Parathyroid adenoma (tissue), 2 donors: ENCODE measurements at regions not wholly inside any gene's neighbourhood (a gene's known extent, or its start where the extent isn't known, plus 50 kb on each side); places are given as distances from the start of the nearest gene placed in this dataset.

Experiments used
- H2AFZ ChIP-seq: fragments of 300-600 bp; sonication (generic); one replicate; pipeline ENCODE4 v1.7.0; 2017; ENCODE audit warnings: antibody characterized with exemption, mild to moderate bottlenecking
- H3K27ac ChIP-seq: fragments of 300-600 bp; sonication (generic); one replicate; pipeline ENCODE4 v1.7.0; 2017
- H3K27me3 ChIP-seq: fragments of 300-600 bp; sonication (generic); one replicate; pipeline ENCODE4 v1.7.0; 2017; ENCODE audit warnings: low read length; ENCODE audit not compliant: control insufficient read depth, insufficient read depth
- H3K36me3 ChIP-seq: fragments of 300-600 bp; sonication (generic); one replicate; pipeline ENCODE4 v1.7.0; 2017; ENCODE audit warnings: low read length; ENCODE audit not compliant: control insufficient read depth, insufficient read depth
- H3K4me1 ChIP-seq: fragments of 300-600 bp; sonication (generic); one replicate; pipeline ENCODE4 v1.7.0; 2017; ENCODE audit warnings: control low read depth
- H3K4me2 ChIP-seq: fragments of 300-600 bp; sonication (generic); one replicate; pipeline ENCODE4 v1.7.0; 2017; ENCODE audit warnings: low read length
- H3K4me3 ChIP-seq: fragments of 300-600 bp; sonication (generic); one replicate; pipeline ENCODE4 v1.7.0; 2017; ENCODE audit warnings: low read depth, low read length
- H3K79me2 ChIP-seq: fragments of 300-600 bp; sonication (generic); one replicate; pipeline ENCODE4 v1.7.0; 2017; ENCODE audit warnings: control low read depth
- H3K9ac ChIP-seq: fragments of 300-600 bp; sonication (generic); one replicate; pipeline ENCODE4 v1.7.0; 2017; ENCODE audit warnings: mild to moderate bottlenecking
- H3K9me3 ChIP-seq: fragments of 300-600 bp; sonication (generic); one replicate; pipeline ENCODE4 v1.7.0; 2017; ENCODE audit warnings: low read length; ENCODE audit not compliant: control insufficient read depth
- TF ChIP-seq, protein P1 (sequence below): fragments of 300-600 bp; sonication (generic); IDR thresholded peaks from one replicate; pipeline ENCODE4 v1.7.0; 2017; ENCODE audit warnings: antibody characterized with exemption, mild to moderate bottlenecking
- donor health status: primary hyperparathyroidism.

DNA sequence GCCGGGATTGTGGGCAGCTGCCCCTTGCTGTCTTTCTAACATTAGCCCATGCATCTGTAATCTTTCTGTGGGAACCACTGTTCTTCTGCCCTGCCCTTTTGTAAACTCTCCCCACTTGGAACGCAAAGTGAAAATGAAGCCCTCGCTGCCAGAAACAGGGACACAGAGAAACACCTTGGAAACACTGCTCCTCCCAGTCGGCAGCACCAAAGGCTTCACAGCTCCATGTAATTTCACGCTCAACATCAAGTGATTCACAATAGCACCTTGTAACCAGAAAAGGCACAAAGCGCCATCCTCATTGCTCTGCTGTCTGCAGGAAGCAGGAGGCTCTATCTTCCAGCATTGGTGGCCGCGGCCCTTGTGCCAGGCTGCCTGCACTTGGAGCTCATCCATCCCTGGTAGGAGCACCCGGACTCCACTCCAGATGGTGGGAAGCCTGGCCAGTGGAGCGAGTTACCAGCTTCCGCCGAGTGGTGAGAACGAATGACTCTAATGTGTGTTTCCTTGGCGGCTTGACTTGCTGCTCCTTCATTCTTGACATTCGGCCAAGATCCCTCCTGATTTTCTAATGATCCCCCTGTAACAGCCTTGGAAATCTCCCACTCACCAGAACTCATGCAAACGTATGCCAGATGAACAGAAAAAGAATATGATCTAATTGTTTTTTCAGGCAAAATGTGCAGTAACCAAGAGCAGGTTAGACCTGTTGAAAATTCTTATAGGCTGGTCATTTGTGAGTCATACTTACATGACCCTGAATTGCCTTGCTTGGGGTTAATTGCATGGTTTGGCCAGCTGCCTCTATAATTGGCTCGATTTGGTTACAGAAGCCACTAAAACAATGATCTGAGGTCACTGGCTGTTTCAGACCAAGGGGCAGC lies 169.1 kb upstream of the CDYL start:
- Histone ChIP-seq H3K4me3 (no peak overlapping the region), H3K36me3 (no peaks in the 10 kb centered on the region), H3K79me2 (no peaks in the 10 kb centered on the region), H3K4me2 (no peak overlapping the region), H3K27me3 (no peaks in the 10 kb centered on the region), H3K9me3 (no peaks in the 10 kb centered on the region), H3K4me1 (no peaks in the 10 kb centered on the region), H3K9ac (no peak overlapping the region), H3K27ac (no peak overlapping the region), H2AFZ (no peak overlapping the region)
- TF ChIP-seq, protein P1, sequence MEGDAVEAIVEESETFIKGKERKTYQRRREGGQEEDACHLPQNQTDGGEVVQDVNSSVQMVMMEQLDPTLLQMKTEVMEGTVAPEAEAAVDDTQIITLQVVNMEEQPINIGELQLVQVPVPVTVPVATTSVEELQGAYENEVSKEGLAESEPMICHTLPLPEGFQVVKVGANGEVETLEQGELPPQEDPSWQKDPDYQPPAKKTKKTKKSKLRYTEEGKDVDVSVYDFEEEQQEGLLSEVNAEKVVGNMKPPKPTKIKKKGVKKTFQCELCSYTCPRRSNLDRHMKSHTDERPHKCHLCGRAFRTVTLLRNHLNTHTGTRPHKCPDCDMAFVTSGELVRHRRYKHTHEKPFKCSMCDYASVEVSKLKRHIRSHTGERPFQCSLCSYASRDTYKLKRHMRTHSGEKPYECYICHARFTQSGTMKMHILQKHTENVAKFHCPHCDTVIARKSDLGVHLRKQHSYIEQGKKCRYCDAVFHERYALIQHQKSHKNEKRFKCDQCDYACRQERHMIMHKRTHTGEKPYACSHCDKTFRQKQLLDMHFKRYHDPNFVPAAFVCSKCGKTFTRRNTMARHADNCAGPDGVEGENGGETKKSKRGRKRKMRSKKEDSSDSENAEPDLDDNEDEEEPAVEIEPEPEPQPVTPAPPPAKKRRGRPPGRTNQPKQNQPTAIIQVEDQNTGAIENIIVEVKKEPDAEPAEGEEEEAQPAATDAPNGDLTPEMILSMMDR = no peak

DNA sequence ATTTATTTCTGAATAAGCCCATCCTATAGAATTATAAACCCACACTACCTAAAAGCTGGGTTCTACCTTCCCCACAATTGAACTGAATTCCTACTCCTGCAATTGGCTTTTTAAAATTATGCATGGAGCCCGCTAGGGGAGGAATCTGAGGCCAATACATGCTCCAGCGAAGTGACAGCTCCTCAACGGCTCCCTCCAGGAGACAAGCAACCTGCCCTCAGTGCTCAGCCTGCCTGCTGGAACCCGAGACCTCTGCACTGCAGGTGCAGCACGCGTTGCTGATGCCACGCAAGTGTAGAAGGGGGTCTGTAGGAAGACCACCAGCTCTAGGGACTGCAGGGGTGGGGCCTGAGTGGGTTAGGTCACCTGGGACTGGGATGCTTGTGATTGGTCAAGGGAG lies 170.2 kb upstream of the CDYL start:
- H2AFZ ChIP-seq = no peak overlapping the region
- TF ChIP-seq, protein P1 = no peak
- no peaks in the 10 kb centered on the region for H3K4me1 ChIP-seq
- no peaks in the 10 kb centered on the region for H3K79me2 ChIP-seq
- no peaks in the 10 kb centered on the region for H3K9me3 ChIP-seq
- H3K4me3 ChIP-seq = no peak overlapping the region
- H3K27ac ChIP-seq = no peak overlapping the region
- H3K27me3 ChIP-seq = no peaks in the 10 kb centered on the region
- H3K9ac ChIP-seq = no peak overlapping the region
- H3K36me3 ChIP-seq = no peaks in the 10 kb centered on the region
- no peak overlapping the region for H3K4me2 ChIP-seq

DNA sequence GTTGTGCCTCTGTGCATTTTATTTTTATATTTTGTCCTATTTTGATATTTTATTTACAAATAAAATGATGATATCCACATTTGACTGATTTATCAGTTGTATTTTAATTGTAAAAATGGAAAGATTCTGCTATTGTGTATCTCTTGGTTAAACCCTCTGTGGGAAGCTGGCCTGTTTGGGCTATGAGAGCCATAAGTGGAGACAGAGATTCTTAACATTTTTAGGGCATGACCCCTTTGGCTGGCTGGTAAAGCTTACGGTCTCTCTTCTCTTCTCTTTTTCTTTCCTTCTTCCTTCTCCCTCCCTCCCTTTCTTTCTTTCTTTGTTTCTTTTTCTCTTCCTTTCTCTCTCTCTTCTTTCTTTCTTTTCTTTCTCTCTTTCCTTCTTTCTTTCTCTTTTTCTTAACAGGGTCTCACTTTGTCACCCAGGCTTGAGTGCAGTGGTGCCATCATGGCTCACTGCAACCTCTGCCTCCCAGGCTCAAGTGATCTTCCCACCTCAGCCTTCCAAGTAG lies 172.3 kb upstream of the CDYL start:
- no peaks in the 10 kb centered on the region for H3K9me3 ChIP-seq
- no peak overlapping the region for H2AFZ ChIP-seq
- no peaks in the 10 kb centered on the region for H3K27me3 ChIP-seq
- no peak overlapping the region for H3K9ac ChIP-seq
- H3K4me1 ChIP-seq = no peaks in the 10 kb centered on the region
- no peaks in the 10 kb centered on the region for H3K79me2 ChIP-seq
- no peak overlapping the region for H3K4me3 ChIP-seq
- no peak overlapping the region for H3K27ac ChIP-seq
- no peaks in the 10 kb centered on the region for H3K36me3 ChIP-seq
- TF ChIP-seq, protein P1 = no peak
- H3K4me2 ChIP-seq = no peak overlapping the region

DNA sequence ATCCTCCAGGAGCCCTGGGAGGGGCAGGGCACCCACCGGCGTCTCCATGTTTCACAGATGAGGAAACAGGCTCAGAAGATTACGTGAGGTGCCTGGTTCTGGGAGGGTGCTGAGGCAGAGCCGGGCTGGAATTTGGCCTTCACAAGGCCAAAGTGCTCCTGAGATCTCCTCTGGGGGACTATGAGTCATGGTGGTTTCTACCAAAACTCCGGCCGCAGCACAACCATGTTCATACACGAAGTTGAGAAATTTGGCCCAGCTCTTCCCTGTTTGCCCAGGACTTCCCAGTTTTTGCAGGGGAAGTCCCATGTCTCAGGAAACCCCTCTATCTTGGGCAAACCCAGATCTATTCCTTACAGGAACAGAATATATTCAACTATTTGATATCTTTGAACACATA lies 172.9 kb upstream of the CDYL start:
- H3K4me2 ChIP-seq = no peak overlapping the region

More for the DNA sequence above, 172.9 kb upstream of the CDYL start:
- Histone ChIP-seq H3K27me3 (no peaks in the 10 kb centered on the region), H3K27ac (no peak overlapping the region), H3K9me3 (no peaks in the 10 kb centered on the region), H3K4me1 (no peaks in the 10 kb centered on the region), H3K9ac (no peak overlapping the region), H3K36me3 (no peaks in the 10 kb centered on the region), H2AFZ (no peak overlapping the region), H3K4me3 (no peak overlapping the region), H3K79me2 (no peaks in the 10 kb centered on the region)
- TF ChIP-seq, protein P1 = no peak
